ENCODE measurements at regions not wholly inside any gene's neighbourhood (a gene's known extent, or its start where the extent isn't known, plus 50 kb on each side); places are given as distances from the start of the nearest gene placed in this dataset.

GRCh38 chr2:126785236-126785635 lies 113.5 kb upstream of the TEX51 start:
- TF ChIP-seq NR3C1 (IDR thresholded peaks at IDR 0.05) (no peak), RCOR1 (IDR thresholded peaks at IDR 0.05; ENCODE audit: low read depth, low read length) (no peak), CTCF (IDR thresholded peaks at IDR 0.05) (no peak), ZSCAN20 (CRISPR knock-in tag; IDR thresholded peaks at IDR 0.05) (no peak), JUN (IDR thresholded peaks at IDR 0.05) (no peak), CEBPB (IDR thresholded peaks at IDR 0.05) (no peak), REST (IDR thresholded peaks at IDR 0.05) (no peak), RFX5 (IDR thresholded peaks at IDR 0.05) (no peak), NFE2L2 (conservative IDR thresholded peaks at IDR 0.05; ENCODE audit: low read length) (no peak)
